CD4-positive, alpha-beta T cell (primary cell): ENCODE measurements at regions not wholly inside any gene's neighbourhood (a gene's known extent, or its start where the extent isn't known, plus 50 kb on each side); places are given as distances from the start of the nearest gene placed in this dataset.

ENCODE experiments used
- ATAC-seq: fragments of 200-7000 bp; cut with Tn5 transposase; one replicate; pipeline ENCODE4 v1.10.0; 2022; ENCODE audit warnings: mild to moderate bottlenecking; ENCODE audit not compliant: poor library complexity
- CTCF ChIA-PET: fragments of 350-600 bp; sonication (Branson Sonifier 250); formaldehyde crosslinking; loops from one replicate; lab custom pipeline; 2021; ENCODE audit warnings: antibody characterized with exemption, inconsistent platforms; lab: Charles Lee
- POLR2A ChIA-PET: fragments of 350-600 bp; sonication (Branson Sonifier 250); formaldehyde crosslinking; loops from one replicate; lab custom pipeline; 2021; ENCODE audit warnings: antibody characterized with exemption, inconsistent platforms; lab: Charles Lee
- DNase-seq, 14 experiments: peaks; one replicate each; pipeline ENCODE4 v3.0.0-alpha.2; 2013 to 2020; ENCODE audit warnings: mixed read lengths in 2 of 14
- H3K27ac ChIP-seq, 2 donors: one replicate each; pipeline versions ENCODE4 v1.5.1 to v1.7.0; 2013; ENCODE audit warnings: low read length in 2 of 2, low read depth in 1 of 2, mild to moderate bottlenecking in 1 of 2
- H3K27me3 ChIP-seq, 2 experiments: 1 replicate in 1 of 2; 2 replicates in 1 of 2; pipeline versions ENCODE4 v1.6.1 to v1.7.0; 2013; ENCODE audit warnings: low read length in 2 of 2, control low read depth in 1 of 2, mild to moderate bottlenecking in 1 of 2, moderate library complexity in 1 of 2; ENCODE audit not compliant: insufficient read depth in 2 of 2, control insufficient read depth in 1 of 2
- H3K36me3 ChIP-seq: one replicate; pipeline ENCODE4 v1.6.1; 2013; ENCODE audit warnings: low read length, control low read depth; ENCODE audit not compliant: insufficient read depth
- H3K4me1 ChIP-seq: one replicate; pipeline ENCODE4 v1.6.1; 2013; ENCODE audit warnings: low read length, control low read depth; ENCODE audit not compliant: insufficient read depth
- H3K4me3 ChIP-seq: one replicate; pipeline ENCODE4 v1.5.1; 2013; ENCODE audit warnings: mild to moderate bottlenecking, low read length, moderate library complexity
- H3K9me3 ChIP-seq, 2 experiments: 1 replicate in 1 of 2; 2 replicates in 1 of 2; pipeline versions ENCODE4 v1.6.1 to v1.7.0; 2013; ENCODE audit warnings: low read length in 2 of 2, mild to moderate bottlenecking in 2 of 2, control low read depth in 1 of 2, moderate library complexity in 1 of 2; ENCODE audit not compliant: control insufficient read depth in 1 of 2, insufficient read depth in 1 of 2
- H3K27ac Mint-ChIP-seq: one replicate; pipeline ENCODE4 v1.8.0; 2020; ENCODE audit warnings: mixed read lengths
- H3K27me3 Mint-ChIP-seq: one replicate; pipeline ENCODE4 v1.8.0; 2021; ENCODE audit warnings: mixed read lengths
- H3K36me3 Mint-ChIP-seq: one replicate; pipeline ENCODE4 v1.8.0; 2021; ENCODE audit warnings: low read depth, mixed read lengths
- H3K4me1 Mint-ChIP-seq: one replicate; pipeline ENCODE4 v1.8.0; 2021; ENCODE audit warnings: low read depth, mixed read lengths
- H3K4me3 Mint-ChIP-seq: one replicate; pipeline ENCODE4 v1.8.0; 2020; ENCODE audit warnings: mild to moderate bottlenecking, mixed read lengths
- H3K9me3 Mint-ChIP-seq: one replicate; pipeline ENCODE4 v1.8.0; 2020; ENCODE audit warnings: mixed read lengths
- CTCF ChIP-seq: fragments of 200-600 bp; IDR thresholded peaks from one replicate; pipeline ENCODE4 v1.8.0; 2022; ENCODE audit warnings: antibody characterized with exemption, mild to moderate bottlenecking
- intact Hi-C, 2 experiments: fragments of 100-400 bp; cut with DNase I in 1 of 2; cut with micrococcal nuclease in 1 of 2; formaldehyde crosslinking; loops; one replicate each; pipeline versions ENCODE4 v1.15.1 to v1.9.0; 2023 to 2025; cut with DNase I, micrococcal nuclease

DNA sequence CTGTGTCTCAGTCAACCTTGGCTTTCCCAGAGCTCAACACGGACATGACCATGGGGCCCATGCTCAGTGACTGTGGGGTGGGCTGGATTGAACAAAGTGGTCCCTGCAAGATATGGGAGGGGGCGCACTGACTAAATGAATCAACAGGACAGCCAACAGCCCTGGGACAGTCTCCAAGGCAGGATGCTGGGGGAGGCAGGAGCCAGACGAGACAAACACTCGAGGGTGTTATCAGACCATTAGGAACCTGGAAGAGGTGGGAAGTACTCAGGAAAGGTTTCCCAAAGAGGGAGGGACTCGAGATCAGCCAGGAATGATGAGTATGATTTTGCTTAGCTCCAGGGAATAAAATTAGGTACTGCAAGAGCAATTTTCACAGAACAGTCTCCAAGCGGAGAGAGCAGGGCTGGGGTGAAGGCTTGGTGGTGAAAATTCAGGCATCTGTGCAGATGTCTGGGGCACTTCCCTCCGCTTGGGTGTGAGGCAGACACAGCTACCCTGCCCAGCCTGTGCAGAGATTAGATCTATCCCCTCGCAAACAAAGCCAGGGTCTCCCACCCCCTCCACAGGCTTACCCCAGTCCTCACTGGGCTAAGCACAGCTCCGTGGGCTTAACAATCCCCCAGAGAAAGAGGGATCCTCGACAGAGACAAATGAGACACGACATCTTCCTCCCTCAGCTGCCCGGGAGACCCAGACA, 261.1 kb upstream of the ZMIZ1 start:
- intact Hi-C loops, result no loop called here
- Mint-ChIP-seq H3K9me3 (no peaks in the 10 kb centered on the region), H3K4me3 (no peak overlapping the region), H3K36me3 (no peaks in the 10 kb centered on the region), H3K27ac (no peak overlapping the region), H3K27me3 (peaks cover 11% of the 10 kb centered on the region), H3K4me1 (no peaks in the 10 kb centered on the region)
- Histone ChIP-seq H3K27ac (no peak overlapping the region), H3K4me3 (no peak overlapping the region), H3K36me3 (no peaks in the 10 kb centered on the region), H3K9me3 (no peaks in the 10 kb centered on the region), H3K4me1 (no peaks in the 10 kb centered on the region), H3K27me3 (no peaks in the 10 kb centered on the region)
- ChIA-PET POLR2A (no interaction called here), CTCF (no interaction called here)
- ATAC-seq (no peak), DNase-seq (no peak)
- TF ChIP-seq CTCF, result no peak

GRCh38 chr10:78808286-78808685, 260.5 kb upstream of the ZMIZ1 start:
- Mint-ChIP-seq H3K4me3 (no peak overlapping the region), H3K36me3 (no peaks in the 10 kb centered on the region), H3K9me3 (no peaks in the 10 kb centered on the region), H3K4me1 (no peaks in the 10 kb centered on the region), H3K27ac (no peak overlapping the region), H3K27me3 (peaks cover 11% of the 10 kb centered on the region)
- no peaks in the 10 kb centered on the region for H3K36me3 ChIP-seq
- DNase-seq (no peak), ATAC-seq (no peak)
- H3K4me1 ChIP-seq, result no peaks in the 10 kb centered on the region
- no peaks in the 10 kb centered on the region for H3K27me3 ChIP-seq
- ChIA-PET CTCF (no interaction called here), POLR2A (no interaction called here)
- H3K9me3 ChIP-seq, result no peaks in the 10 kb centered on the region
- H3K4me3 ChIP-seq, result no peak overlapping the region
- no peak for TF ChIP-seq CTCF
- H3K27ac ChIP-seq, result no peak overlapping the region
- intact Hi-C loops, result no loop called here

DNA sequence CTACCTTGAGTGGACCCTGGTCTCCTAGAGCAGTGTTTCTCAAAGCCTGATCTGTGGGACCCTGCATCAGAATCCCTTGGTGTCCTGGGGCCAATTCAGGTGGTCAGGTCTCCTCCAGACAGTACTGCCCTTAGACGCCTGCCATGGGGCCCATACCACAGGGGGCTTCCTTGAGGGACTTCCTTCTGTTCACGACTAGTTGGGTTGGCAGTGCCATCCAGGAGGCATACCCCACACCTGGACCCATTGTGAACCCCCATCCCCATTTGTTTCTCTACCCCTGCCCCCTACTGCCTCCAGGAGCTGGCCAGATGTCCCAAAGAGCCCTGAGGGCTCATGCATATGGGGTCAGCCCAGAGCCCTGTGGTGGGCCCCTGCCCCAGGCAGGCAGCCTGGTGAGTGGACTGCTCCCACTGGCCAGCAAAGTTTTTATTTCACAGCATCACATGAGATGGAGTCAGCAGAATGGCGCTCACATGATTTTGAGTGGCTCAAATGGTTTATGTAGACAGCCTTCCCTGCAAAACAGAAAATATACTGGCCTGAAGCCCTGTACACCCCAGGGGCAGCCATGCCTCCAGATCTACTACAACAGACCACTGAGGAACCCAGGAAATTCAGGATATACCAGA, 259.9 kb upstream of the ZMIZ1 start:
- Mint-ChIP-seq H3K9me3 (no peaks in the 10 kb centered on the region), H3K36me3 (no peaks in the 10 kb centered on the region), H3K4me1 (no peaks in the 10 kb centered on the region), H3K4me3 (no peak overlapping the region), H3K27ac (no peak overlapping the region), H3K27me3 (peaks cover 9% of the 10 kb centered on the region)
- DNase-seq (no peak), ATAC-seq (no peak)
- Histone ChIP-seq H3K27me3 (peaks cover 0 to 2% of the 10 kb centered on the region in 2 experiments), H3K9me3 (no peaks in the 10 kb centered on the region), H3K27ac (no peak overlapping the region), H3K4me1 (no peaks in the 10 kb centered on the region), H3K36me3 (no peaks in the 10 kb centered on the region), H3K4me3 (no peak overlapping the region)
- TF ChIP-seq CTCF, result no peak
- ChIA-PET CTCF (no interaction called here), POLR2A (no interaction called here)
- intact Hi-C loops, result no loop called here
